Esophagus mucosa (tissue), 1 donor: ENCODE measurements at regions not wholly inside any gene's neighbourhood (a gene's known extent, or its start where the extent isn't known, plus 50 kb on each side); places are given as distances from the start of the nearest gene placed in this dataset.
"Not testable (repeated sequence)": the region's sequence is repeated elsewhere in the genome, so short reads cannot be mapped to it uniquely, and the experiment has no call there.

ENCODE experiments used
- ATAC-seq: fragments of 200-7000 bp; cut with Tn5 transposase; one replicate; pipeline ENCODE4 v1.9.1; 2020
- donor health status: DM: yes; HTN: yes; CAD: no.

- ATAC-seq: no peak
Observed at GRCh38 chr15:24848050-24848449, 106.7 kb upstream of the SNRPN start.

- ATAC-seq: no peak
Observed at GRCh38 chr15:24856397-24857390, 98.1 kb upstream of the SNRPN start.

GRCh38 chr15:24857763-24858162 is 97.0 kb upstream of the SNRPN start:
- no peak for ATAC-seq

GRCh38 chr15:24858183-24858582 is 96.6 kb upstream of the SNRPN start:
- ATAC-seq: not testable (repeated sequence)

GRCh38 chr15:24858737-24859601 is 95.8 kb upstream of the SNRPN start:
- ATAC-seq: no peak

GRCh38 chr15:24861014-24861690 is 93.6 kb upstream of the SNRPN start:
- no peak for ATAC-seq

- no peak for ATAC-seq
Observed at GRCh38 chr15:24862726-24863521, 91.9 kb upstream of the SNRPN start.

GRCh38 chr15:24865303-24865702 is 89.5 kb upstream of the SNRPN start:
- ATAC-seq: no peak

- ATAC-seq: no peak
Observed at GRCh38 chr15:24877174-24877573, 77.6 kb upstream of the SNRPN start.

GRCh38 chr15:24878153-24878552 is 76.6 kb upstream of the SNRPN start:
- no peak for ATAC-seq

- no peak for ATAC-seq
Observed at GRCh38 chr15:24879492-24879891, 75.3 kb upstream of the SNRPN start.

- no peak for ATAC-seq
Observed at GRCh38 chr15:24880663-24881062, 74.1 kb upstream of the SNRPN start.

- no peak for ATAC-seq
Observed at GRCh38 chr15:24886538-24886937, 68.2 kb upstream of the SNRPN start.

- ATAC-seq: no peak
Observed at GRCh38 chr15:24898715-24899272, 56.0 kb upstream of the SNRPN start.

GRCh38 chr15:24899367-24899766 is 55.4 kb upstream of the SNRPN start:
- ATAC-seq: no peak

GRCh38 chr15:24899795-24900194 is 55.0 kb upstream of the SNRPN start:
- no peak for ATAC-seq

GRCh38 chr15:24901409-24901808 is 53.4 kb upstream of the SNRPN start:
- no peak for ATAC-seq
